ENCODE measurements at regions not wholly inside any gene's neighbourhood (a gene's known extent, or its start where the extent isn't known, plus 50 kb on each side); places are given as distances from the start of the nearest gene placed in this dataset.
A peak's percentile ranks its signal among the peaks of the same experiment; 100 is the strongest.

DNA sequence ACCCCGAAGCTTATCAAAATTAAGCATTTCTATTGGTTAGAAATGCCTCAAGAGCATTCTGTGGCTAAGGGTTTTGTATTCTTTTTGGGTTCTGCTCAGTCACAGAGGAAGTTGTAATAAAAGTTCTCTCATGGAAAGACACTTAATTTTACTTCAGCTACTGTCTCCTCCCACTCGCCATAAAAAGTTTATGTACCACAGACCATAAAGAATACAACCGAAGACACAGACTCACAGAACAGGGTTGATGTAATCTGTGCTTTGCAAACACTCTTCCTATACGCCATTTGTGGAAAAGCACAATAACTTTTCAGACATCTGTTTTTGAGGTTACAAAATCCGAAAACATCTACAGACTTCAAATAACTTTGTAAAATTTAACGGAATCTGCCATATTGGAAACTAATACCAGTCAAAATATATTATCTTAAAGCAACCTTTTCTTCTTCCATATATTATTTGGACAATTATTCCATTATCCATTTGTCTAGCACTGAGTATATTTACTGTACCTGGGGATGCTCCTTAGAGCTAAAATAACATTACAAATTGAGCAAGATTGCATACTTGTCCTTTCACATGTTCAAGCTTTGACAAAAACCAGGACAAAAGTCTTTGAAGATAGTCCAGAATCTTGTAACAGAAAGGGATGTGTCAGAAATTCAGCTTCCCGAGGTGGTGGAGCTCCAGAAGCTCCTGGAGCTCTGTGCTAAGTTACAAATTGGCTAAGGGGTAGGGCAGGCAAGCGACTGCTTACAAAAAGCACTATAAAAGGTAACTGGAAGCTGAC, 219.0 kb upstream of the MEOX2 start:
- no peak for DNase-seq

DNA sequence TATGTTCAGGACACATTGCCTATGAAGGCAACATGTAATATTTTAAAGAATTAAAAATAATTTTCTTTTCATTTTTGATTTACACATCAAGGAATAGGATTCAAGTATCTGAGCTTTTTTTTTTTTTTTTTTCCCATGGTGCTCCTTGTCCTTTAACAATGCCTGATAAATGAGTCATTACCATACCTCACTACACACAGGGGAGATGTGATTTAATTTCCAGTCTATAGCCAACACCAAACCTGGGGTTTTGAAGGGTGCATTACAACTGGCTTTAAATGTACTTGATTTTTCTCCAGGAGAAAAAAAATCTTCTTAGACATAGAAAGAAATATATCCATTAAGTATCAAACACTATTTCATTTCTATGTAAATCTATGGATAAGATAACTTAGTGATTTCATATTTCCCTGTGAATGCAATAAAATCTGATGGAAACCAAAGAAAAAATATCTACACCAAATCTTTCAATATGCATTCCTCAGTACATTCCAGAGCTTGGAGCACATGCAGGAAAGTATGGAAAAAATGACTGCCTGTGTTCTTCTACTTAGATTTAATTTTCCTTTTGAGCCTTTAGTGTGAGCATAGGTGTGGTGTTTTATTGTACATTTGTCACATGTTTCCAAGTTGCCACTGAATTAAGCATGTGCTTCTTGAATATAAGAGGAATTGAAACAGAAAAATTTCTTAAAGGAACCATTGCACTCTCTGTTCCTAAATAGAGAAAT, 204.8 kb upstream of the MEOX2 start:
- no peak for DNase-seq

DNA sequence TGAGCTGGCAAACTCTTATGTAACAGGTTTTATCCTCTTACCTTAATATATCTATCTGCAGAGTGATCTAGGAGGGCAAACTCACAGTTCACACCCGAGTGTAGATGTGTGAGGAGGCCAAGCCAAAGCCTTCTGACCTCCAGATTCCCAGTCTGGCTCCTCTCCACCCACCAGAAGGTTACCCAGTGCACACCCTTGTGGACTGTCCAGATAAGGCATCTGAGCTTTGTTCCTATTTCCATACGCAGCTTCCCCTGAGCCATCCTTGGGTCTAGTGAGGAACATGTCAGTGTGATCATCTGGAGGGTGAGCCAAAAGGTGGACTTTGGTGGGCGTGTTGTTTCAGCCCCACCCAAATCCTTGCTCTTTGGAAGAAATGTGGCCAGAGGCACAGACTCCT, 203.0 kb upstream of the MEOX2 start:
- DNase-seq, result peak; percentile 35

DNA sequence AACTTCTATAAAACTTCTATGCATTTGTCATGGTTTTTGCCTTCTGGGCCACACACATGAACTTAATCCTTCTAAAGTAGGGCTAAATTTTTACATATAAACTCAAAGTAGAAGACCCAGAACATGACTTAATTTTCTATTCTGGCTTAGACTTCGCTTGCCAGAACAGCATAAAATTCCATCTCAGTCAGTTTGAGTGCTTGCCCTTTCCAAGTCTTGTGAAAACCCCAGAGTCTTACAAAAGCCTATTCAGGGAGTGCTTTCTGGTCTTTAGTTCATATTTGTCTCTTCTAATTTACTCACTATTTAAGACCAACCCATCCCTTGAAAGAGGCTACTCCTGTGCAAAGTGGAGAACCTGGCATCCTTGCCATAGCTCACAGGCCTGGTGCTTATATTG, 201.6 kb upstream of the MEOX2 start:
- DNase-seq, result no peak

DNA sequence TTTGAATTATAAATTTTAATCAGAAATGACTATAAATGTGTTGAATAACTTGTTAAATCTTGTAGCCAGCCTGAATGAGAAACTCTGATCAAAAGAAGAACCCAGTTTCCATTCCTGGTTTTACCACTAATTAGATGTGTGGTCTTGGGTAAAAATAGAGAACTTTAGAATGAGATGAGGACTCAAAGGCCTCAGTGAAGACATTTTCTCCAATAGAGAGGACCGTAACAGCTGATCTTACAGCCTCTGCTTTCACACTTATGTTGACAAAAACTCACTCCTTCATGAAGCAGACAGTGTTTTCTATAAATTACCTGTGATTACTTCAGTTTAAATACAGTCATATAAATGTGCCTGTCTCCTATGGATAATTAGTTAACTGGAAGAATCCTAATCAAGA, 200.1 kb upstream of the MEOX2 start:
- no peak for DNase-seq

DNA sequence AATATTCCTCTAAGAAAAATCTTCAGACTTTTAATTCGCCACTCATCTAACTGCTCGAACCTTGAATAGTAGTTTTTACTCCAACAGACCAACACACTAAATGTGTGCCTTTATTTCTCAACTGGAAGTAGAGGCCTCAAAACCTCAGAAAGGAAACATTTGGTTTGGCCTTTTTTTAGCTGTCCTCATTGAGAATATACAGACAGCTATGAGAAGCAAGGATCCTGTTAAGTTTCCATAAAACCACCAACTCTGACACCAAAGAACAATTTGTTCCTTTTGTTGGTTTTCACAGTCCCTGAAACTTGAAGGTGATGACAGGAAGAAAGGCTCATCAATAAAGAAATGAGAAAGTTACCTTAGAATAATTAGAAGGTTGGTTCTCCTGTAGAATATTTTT, 199.2 kb upstream of the MEOX2 start:
- no peak for DNase-seq

DNA sequence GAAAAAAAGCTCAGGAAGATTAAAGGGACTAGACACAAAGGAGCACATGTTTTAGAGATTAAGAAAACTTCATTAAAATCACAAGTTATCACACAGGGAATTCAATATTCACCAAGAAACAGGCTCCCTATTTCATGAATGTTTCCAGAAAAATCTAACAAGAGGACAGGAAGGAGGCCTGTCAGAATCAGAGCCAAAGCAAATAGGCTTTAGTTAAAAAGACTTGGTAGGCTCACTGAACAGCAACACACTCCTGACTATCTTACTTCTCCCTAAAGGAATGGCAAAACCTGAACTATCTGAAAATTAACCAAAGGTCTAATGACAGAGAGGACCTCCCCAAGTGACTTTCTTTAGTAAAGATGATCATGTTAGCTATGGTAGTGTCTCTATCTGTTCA, 188.3 kb upstream of the MEOX2 start:
- DNase-seq, result no peak

DNA sequence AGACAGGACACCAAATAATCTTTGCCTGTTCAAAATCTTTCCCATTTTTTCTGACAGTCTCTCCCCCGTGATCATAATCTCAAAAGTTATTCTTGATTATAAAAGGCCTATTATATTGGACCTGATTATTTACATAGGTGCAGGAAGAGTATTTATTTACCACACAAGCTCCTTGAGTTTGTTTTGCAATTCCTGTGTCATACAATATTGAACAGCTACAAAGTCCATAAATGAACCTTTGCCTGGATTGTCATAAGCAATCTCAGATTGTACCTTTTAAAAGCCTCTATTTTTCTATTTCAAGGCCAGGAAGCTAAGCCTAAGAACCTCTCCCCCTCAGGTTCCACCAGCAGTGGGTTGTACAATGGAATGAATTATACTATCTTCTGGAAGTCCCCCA, 183.9 kb upstream of the MEOX2 start:
- DNase-seq, result no peak

DNA sequence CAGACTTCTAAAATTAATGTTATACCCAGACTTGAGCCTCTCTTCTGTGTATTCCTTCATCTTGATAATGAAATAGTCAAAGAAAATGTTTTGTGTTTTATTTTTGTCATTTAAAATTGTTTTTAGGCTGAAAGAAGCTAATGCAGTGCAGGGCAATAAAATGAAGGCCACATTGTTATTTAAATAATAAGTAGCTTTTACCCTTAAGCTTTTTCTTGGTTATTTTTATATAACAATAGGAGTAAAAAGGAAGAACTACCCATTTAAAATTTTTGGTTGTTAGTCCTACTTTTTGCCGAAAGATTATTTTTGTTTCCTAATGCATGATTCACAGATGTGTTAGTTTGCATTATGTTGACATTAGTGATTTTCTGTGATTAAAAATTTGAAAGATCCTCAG, 181.0 kb upstream of the MEOX2 start:
- DNase-seq, result no peak

DNA sequence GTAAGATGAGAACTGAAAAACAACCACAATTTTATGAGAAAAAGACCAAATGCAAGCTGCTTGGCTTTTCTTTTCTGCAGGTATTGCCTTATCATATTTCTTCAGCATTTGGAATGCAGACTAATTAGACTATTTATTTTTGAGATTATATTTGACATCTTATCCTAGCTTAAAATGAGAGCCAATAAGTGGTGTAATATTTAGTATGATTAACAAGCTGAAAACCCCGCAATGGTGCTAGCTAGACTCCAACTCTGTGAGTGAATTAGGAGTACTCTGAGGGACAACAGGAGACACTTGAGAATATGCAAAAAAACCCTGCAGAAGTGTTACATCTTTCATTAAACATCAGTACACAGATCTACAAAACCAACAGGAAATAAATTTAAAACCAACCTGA, 180.3 kb upstream of the MEOX2 start:
- DNase-seq, result no peak

DNA sequence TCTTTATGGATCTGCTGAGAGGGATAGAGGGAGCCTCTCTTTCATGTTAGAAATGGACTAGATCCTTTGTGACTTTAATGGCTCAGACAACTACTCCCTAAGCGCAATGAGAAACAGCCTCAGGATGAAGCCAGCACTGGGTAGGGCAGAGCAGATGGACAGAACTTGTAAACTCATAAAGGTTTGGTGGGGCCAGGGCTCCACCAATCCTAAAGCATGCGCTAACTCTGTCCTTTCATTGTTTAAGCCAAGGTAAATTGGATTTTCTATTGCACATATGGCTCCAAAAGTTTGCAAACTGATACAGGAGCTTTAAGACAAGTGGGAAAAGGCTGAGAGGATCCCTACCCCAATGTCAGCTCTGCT, 178.1 kb upstream of the MEOX2 start:
- no peak for DNase-seq

DNA sequence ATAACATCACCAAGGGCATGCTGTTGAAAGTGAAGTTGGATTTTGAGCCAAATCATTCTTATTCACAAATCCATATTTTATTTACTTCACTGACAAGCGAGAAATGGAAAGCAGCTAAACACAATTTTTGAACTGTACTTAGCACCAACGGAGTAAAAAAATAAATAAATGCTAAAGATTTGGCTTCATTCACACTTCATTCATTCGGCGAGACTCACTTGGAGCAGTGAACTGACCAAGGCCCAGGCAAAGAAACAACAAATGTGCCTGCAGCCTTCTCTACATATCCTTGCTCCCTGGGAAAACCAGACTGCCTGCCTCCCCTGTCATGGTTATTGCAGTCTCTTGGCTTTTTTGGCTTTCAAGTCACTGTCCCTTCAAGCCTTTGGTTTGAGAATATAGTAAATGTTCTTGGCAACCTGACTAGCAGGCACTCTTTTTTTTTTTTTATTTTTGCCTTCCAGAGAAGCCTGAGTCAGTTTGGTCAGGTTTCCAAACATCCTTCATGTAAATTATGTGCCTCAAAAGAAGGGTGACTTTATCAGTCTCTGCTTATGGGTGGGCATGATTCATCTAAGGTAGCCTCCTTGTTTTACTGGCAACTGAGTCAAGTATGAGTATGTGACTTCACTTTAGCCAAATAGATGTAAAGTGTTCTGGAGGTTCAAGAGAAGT, 177.6 kb upstream of the MEOX2 start:
- DNase-seq, result no peak

DNA sequence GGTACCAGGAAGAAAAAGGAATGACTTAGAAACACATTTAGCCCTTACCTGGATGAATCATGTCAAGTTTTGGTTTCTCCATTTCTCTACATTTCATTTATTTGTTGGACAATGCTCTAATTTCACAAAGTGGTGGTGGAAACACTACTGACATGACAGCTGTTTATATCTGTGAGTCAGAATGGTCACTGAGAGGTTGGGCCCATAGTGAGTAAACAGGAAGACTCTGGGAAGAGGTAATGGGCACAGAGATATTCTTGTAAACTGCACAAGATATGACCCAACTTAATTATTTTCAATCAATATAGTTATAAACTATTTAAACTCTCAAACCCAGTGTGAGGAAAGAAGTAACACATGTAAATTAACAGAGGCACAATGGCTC, 176.3 kb upstream of the MEOX2 start:
- DNase-seq, result no peak

DNA sequence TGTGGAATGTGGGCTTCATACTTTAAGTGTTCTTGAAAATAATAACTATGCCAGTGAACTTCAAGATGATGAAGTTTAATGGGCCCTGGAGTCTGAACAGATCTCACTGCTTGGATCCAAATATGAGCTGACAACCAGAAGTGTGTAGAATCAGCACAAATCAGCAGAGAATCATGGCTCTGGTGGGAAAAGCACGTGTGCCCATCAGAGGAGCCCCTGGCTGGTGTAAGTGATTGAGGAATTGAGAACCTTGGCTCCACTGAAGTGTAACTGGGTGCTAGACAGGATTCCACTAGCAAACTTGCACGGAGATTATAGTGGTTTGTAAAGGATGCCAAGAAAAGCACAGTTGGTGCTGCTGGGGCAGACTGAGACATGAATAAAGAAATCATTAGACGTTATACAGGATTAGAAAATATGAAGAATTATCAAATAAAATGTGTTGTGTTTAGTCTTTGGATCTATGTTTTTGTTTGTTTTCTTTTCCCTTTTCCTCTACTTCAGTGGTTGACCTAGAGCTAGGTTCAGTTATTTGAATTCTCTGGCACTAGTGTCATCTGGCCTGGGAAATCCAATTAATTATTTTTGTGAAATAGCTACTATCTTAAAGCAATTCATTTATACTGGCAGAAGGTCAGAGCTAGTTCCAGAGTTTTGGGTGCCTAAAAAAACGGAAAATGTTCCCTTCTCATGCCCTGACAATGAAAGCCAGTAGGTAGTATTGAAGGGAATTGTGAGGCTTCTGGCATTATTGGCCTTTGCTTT, 175.7 kb upstream of the MEOX2 start:
- DNase-seq, result no peak

DNA sequence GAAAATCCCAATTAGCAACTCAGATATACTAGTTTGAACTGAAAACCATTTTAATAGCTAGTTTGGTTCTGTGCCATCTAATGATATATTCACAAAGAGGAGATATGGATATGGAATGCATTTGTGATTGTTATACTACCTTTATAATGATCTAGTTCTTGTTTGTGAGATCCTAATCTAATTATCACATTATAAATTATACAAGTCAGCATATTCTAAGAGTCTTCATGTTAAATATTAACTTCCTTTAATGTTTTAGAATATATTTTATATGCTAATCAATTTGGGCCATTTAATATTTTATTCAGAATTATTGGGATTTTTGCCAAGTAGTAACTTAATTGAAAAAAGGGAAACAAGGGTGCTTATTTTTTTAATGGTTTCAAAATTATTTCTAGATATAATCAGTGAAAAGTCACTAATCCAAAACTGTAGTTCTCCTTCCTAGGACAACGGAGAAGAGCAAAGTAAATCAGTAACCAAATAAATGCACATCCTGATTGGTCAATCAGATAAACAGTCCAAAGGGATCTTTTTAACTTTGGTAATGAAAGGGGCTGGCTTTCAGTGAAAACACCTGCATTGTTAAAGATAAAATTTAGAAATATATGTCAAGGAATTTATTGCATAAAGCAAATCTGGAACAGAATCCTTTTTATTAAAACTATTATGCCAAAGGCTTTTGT, 173.9 kb upstream of the MEOX2 start:
- DNase-seq, result no peak

DNA sequence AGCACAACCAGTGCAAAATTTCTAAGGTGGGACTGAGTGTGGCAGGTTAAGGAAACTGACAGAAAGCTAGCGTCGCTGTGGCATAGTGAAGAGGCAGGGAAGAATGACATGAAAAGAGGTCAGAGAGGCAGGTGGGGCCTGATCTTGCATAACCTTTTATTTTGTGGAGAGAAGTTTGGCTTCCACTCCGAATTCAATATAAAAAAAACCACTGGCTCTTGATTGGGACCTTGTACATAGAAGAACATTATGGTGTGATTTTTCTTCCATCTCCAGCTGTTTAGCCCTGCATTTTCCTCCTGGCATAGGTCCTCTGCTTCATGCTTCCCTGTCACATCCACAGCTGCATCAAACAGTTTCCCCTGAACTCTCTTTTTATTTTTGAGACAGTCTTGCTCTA, 170.5 kb upstream of the MEOX2 start:
- no peak for DNase-seq

DNA sequence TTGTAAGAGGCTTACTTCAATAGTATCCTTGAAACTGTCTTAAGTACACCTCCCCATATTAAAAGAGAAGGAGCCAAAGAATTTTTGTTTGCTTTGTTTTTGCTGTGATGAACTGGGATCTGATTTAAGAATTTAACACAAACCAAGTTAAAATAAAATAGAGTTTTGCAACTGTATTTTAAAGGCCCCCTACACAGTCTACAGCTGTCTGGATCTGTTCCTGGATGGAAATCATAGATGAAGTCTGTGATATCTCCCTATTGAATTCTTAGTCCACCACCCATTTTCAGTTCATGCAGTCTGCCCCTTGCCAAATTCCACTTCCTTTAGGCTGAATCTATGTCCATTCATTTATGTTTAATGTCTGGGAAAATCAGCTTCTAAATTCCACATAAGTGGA, 169.8 kb upstream of the MEOX2 start:
- no peak for DNase-seq

DNA sequence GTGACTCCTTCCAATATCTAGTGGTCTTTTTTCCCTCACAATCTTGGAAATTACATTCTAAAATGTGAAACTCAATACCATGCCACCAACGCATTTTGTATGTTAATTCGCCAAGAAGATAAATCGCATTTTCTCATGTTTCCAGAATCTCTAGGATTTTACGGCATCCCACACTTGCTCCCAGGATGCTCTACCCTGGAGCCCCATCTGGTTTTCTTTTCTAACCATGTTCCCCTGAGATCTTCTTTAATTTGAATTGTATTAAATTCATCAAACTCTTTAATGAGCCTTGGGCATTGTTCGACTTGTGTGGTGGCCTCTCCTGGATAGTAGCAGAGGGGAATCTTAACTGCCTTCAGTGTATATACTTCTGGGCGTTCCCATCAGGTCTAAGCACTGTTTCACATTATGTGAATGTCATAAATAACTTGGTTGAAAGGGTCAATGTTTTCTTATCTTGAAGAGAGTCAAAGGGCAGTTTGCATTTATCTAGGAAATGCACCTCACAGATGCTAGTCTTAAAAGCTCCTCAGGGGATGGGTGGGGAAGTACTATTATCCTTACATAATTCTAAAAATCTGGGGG, 169.1 kb upstream of the MEOX2 start:
- DNase-seq, result no peak

DNA sequence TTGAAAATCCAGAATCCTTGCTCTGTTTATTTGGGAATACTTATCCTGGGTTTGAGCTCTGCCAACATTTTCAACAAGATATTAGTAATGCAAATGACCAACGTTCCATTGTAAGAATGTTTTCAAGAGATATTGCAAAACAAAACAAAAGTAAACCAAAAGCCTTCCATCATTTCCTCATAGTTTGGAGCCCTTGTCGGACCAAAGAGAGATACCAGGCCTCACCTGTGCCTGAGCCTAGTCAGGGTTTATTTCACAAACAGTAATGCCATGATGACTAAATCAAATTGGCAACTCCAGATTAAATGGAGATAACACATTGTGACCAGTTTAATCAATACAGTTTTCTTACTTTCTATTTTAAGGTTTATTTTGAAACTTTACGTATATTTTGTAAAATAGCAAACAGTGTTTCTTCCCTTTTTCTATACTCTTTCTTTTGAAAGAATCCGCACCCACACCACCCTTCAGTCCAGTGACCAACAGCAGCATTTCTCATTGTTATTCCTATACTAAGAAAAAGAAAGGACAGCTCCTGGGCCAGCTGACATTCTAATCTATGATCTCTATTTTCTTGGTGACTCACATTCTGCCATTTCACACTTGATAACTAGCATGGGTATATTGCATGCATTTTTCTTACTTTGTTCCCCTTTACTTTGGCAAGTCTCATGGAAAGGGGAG, 168.5 kb upstream of the MEOX2 start:
- no peak for DNase-seq

DNA sequence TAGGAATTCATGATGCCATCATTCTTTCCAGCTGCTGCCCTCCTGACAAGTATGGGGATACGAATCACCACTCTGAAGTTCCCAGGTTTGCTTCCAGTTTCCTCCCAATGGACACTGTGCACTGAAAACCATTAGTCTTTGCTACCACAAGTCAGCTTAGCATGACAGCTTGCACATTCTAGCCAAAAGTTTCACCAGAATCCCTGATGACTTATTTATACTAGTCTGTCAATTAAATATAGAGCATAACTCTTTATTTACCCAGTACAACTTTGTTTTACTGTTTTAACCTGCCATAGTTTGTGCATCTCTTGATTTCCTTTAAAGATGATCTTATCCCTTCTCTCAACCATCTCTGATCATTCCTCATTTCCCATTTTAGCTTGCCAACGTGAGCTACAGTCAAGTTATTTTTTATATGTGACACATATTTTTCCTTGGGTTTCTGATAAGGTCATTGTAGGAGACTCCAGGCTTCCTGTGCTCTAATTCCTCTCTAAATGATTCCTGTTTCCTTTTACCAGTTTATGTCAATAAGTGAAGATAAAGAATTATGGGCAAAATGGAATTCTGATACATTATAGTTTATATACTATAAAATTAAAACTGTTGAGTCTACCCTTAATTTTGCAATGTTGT, 167.5 kb upstream of the MEOX2 start:
- no peak for DNase-seq

DNA sequence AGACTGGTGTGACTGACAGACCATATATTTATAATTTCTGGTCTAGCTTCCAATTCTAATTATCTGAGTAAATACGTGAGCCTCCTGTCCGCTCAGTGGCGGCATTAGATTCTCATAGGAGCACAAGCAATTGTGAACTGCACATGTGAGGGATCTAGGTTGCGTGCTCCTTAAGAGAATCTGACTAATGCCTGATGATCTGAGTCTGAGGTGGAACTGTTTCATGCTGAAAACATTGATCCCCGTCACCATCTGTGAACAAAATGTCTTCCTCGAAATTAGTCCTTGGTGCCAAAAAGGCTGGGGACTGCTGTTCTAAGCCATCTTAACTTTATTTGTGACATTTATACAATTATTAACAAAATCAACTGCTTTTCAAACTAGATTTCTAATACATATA, 164.7 kb upstream of the MEOX2 start:
- no peak for DNase-seq
